ENCODE measurements at regions not wholly inside any gene's neighbourhood (a gene's known extent, or its start where the extent isn't known, plus 50 kb on each side); places are given as distances from the start of the nearest gene placed in this dataset.

DNA sequence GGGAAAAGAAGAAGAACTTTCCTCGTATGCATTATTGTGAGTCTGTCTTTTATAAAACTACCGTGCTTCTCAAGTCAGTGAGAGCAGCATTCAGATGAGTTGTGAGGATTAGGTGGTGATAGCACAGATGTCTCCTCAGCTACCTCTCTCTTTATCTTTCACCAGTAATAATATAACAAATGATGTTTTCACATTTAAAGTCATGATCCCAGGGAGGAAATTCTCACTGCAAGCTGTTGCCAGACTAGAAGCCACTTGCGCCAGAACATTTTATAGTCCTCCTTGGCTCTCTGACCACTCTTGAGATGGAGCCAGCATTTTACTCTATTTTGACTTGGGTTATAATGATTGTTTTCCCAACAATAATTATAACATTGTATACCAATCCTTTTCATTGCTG, 443.1 kb downstream of the AEBP2 start:
- ATAC-seq (no peak), DNase-seq (ENCODE audit: low read depth, low spot score) (no peak)
- ChIA-PET POLR2A (no interaction called here), CTCF (no interaction called here)
- Histone ChIP-seq H3K27ac (ENCODE audit: low read length) (no peak overlapping the region), H3K27me3 (ENCODE audit: control insufficient read depth, insufficient read depth, low read length) (no peaks in the 10 kb centered on the region), H3K4me1 (ENCODE audit: control insufficient read depth, insufficient read depth, low read length) (no peaks in the 10 kb centered on the region), H3K9me3 (ENCODE audit: control insufficient read depth, insufficient read depth, low read depth, low read length) (no peaks in the 10 kb centered on the region), H3K4me3 (ENCODE audit: low read depth in 2 of 2, low read length in 2 of 2) (no peak overlapping the region), H3K36me3 (ENCODE audit: control insufficient read depth, insufficient read depth, low read length) (no peaks in the 10 kb centered on the region)
- in situ Hi-C loops (cut with HindIII; ENCODE audit: low pct_unique_long_range_greater_than_20kb, low sequenced_read_pairs), result no loop called here
- no TSS peak for BruUV-seq (replicated peaks)
- intact Hi-C loops (cut with micrococcal nuclease; ENCODE audit: unreplicated experiment), result no loop called here
- TF ChIP-seq TCF7L2 (IDR thresholded peaks at IDR 0.05; ENCODE audit: low read depth, low read length) (no peak), SIN3A (IDR thresholded peaks at IDR 0.05; ENCODE audit: borderline replicate concordance, insufficient read depth, low read depth, low read length) (no peak), REST (IDR thresholded peaks at IDR 0.05; ENCODE audit: insufficient read depth in 1 of 2, low read depth in 2 of 2, low read length in 1 of 2) (no peak), POLR2AphosphoS5 (IDR thresholded peaks at IDR 0.05; ENCODE audit: low read depth, low read length) (no peak)
- TF ChIP-seq, protein P1, sequence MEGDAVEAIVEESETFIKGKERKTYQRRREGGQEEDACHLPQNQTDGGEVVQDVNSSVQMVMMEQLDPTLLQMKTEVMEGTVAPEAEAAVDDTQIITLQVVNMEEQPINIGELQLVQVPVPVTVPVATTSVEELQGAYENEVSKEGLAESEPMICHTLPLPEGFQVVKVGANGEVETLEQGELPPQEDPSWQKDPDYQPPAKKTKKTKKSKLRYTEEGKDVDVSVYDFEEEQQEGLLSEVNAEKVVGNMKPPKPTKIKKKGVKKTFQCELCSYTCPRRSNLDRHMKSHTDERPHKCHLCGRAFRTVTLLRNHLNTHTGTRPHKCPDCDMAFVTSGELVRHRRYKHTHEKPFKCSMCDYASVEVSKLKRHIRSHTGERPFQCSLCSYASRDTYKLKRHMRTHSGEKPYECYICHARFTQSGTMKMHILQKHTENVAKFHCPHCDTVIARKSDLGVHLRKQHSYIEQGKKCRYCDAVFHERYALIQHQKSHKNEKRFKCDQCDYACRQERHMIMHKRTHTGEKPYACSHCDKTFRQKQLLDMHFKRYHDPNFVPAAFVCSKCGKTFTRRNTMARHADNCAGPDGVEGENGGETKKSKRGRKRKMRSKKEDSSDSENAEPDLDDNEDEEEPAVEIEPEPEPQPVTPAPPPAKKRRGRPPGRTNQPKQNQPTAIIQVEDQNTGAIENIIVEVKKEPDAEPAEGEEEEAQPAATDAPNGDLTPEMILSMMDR (IDR thresholded peaks at IDR 0.05), result no peak

DNA sequence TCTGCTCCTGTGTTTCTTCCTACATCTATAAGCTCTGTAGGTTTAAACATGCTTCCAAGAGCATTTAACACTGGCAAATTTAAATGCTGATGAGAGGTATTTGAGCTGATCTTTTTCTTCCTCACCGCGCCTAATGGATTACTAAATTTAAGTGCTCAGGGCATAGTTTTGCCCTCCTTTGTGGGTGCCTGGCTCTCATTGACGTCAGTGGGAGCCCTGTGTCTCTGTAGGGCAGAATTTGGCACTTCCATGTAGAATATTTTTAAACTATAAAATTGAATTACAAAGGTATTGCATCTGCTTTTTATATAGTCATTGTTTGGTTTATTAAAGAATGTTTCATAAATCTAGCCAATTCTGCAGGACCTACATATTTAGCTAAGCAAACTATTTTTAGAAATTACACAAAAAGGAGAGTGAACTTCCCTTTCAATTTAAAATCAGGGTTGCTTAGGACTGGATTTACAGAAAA, 444.8 kb downstream of the AEBP2 start:
- TF ChIP-seq, protein P1 (IDR thresholded peaks at IDR 0.05), result no peak
- TF ChIP-seq REST (IDR thresholded peaks at IDR 0.05; ENCODE audit: insufficient read depth in 1 of 2, low read depth in 2 of 2, low read length in 1 of 2) (no peak), SIN3A (IDR thresholded peaks at IDR 0.05; ENCODE audit: borderline replicate concordance, insufficient read depth, low read depth, low read length) (no peak), POLR2AphosphoS5 (IDR thresholded peaks at IDR 0.05; ENCODE audit: low read depth, low read length) (no peak), TCF7L2 (IDR thresholded peaks at IDR 0.05; ENCODE audit: low read depth, low read length) (no peak)
- in situ Hi-C loops (cut with HindIII; ENCODE audit: low pct_unique_long_range_greater_than_20kb, low sequenced_read_pairs) (no loop called here), intact Hi-C loops (cut with micrococcal nuclease; ENCODE audit: unreplicated experiment) (no loop called here)
- BruUV-seq (replicated peaks), result no TSS peak
- ChIA-PET POLR2A (no interaction called here), CTCF (no interaction called here)
- ATAC-seq (no peak), DNase-seq (ENCODE audit: low read depth, low spot score) (no peak)
- H3K27me3 ChIP-seq (ENCODE audit: control insufficient read depth, insufficient read depth, low read length), result no peaks in the 10 kb centered on the region
- no peaks in the 10 kb centered on the region for H3K9me3 ChIP-seq (ENCODE audit: control insufficient read depth, insufficient read depth, low read depth, low read length)
- H3K27ac ChIP-seq (ENCODE audit: low read length), result no peak overlapping the region
- no peaks in the 10 kb centered on the region for H3K36me3 ChIP-seq (ENCODE audit: control insufficient read depth, insufficient read depth, low read length)
- no peaks in the 10 kb centered on the region for H3K4me1 ChIP-seq (ENCODE audit: control insufficient read depth, insufficient read depth, low read length)
- H3K4me3 ChIP-seq (ENCODE audit: low read depth in 2 of 2, low read length in 2 of 2), result no peak overlapping the region
